ENCODE measurements at regions not wholly inside any gene's neighbourhood (a gene's known extent, or its start where the extent isn't known, plus 50 kb on each side); places are given as distances from the start of the nearest gene placed in this dataset.

GRCh38 chr15:62828364-62828763 is 214.2 kb upstream of the TPM1 start:
- 87 to 100% (median 95%) methylated on average over 1 of the region's 1 CpG for WGBS, 5 donors
- no peak for DNase-seq
- H3K27ac ChIP-seq = no peak overlapping the region
- intact Hi-C loops (cut with DNase I; ENCODE audit: low total_unique reads) = no loop called here
- H3K36me3 ChIP-seq = peaks cover 0 to under 1% (median 0%) of the 10 kb centered on the region in 6 donors
- no peaks in the 10 kb centered on the region for H3K9me3 ChIP-seq
- H3K27me3 ChIP-seq (replicated peaks in 1 of 7) = no peaks in the 10 kb centered on the region
- no peaks in the 10 kb centered on the region for H3K4me1 ChIP-seq
- TF ChIP-seq POLR2A (IDR thresholded peaks at IDR 0.05) (no peak), POLR2AphosphoS5 (IDR thresholded peaks at IDR 0.05) (no peak), CTCF (IDR thresholded peaks at IDR 0.05 in 8 of 11, conservative IDR thresholded peaks at IDR 0.05 in 3 of 11) (no peak)
- no peak overlapping the region for H3K4me3 ChIP-seq

GRCh38 chr15:62832231-62832630 is 210.3 kb upstream of the TPM1 start:
- Histone ChIP-seq H3K9me3 (no peaks in the 10 kb centered on the region), H3K27ac (no peak overlapping the region), H3K36me3 (peaks cover 0 to 25% (median 0%) of the 10 kb centered on the region in 6 donors), H3K4me3 (no peak overlapping the region), H3K27me3 (replicated peaks in 1 of 7) (no peaks in the 10 kb centered on the region), H3K4me1 (no peaks in the 10 kb centered on the region)
- intact Hi-C loops (cut with DNase I; ENCODE audit: low total_unique reads) = no loop called here
- whole genome bisulfite sequencing, 5 donors = 85 to 94% (median 94%) methylated on average over 2 of the region's 2 CpGs
- no peak for TF ChIP-seq CTCF (IDR thresholded peaks at IDR 0.05 in 8 of 11, conservative IDR thresholded peaks at IDR 0.05 in 3 of 11)
- no peak for DNase-seq

GRCh38 chr15:62833646-62834045 is 208.9 kb upstream of the TPM1 start:
- no peaks in the 10 kb centered on the region for H3K9me3 ChIP-seq
- H3K4me1 ChIP-seq = no peaks in the 10 kb centered on the region
- 91 to 96% (median 96%) methylated on average over 11 to 12 of the region's 12 CpGs for WGBS, 5 donors
- no peak overlapping the region for H3K4me3 ChIP-seq
- no peak for DNase-seq
- H3K27ac ChIP-seq = no peak overlapping the region
- H3K36me3 ChIP-seq = peaks cover 0 to 31% (median 0%) of the 10 kb centered on the region in 6 donors
- no peaks in the 10 kb centered on the region for H3K27me3 ChIP-seq (replicated peaks in 1 of 7)
- intact Hi-C loops (cut with DNase I; ENCODE audit: low total_unique reads) = no loop called here
- TF ChIP-seq POLR2A (IDR thresholded peaks at IDR 0.05) (no peak), CTCF (IDR thresholded peaks at IDR 0.05 in 8 of 11, conservative IDR thresholded peaks at IDR 0.05 in 3 of 11) (no peak), POLR2AphosphoS5 (IDR thresholded peaks at IDR 0.05) (no peak)

- Histone ChIP-seq H3K4me3 (no peak overlapping the region), H3K4me1 (no peaks in the 10 kb centered on the region), H3K9me3 (no peaks in the 10 kb centered on the region), H3K27ac (no peak overlapping the region), H3K36me3 (peaks cover 0 to 42% (median 0%) of the 10 kb centered on the region in 6 donors), H3K27me3 (replicated peaks in 1 of 7) (no peaks in the 10 kb centered on the region)
- DNase-seq = no peak
- 81 to 96% (median 82%) methylated on average over 7 of the region's 7 CpGs for WGBS, 5 donors
- TF ChIP-seq CTCF (IDR thresholded peaks at IDR 0.05 in 8 of 11, conservative IDR thresholded peaks at IDR 0.05 in 3 of 11) = no peak
- TF ChIP-seq POLR2AphosphoS5 (IDR thresholded peaks at IDR 0.05) = no peak
- no peak for TF ChIP-seq POLR2A (IDR thresholded peaks at IDR 0.05)
- intact Hi-C loops (cut with DNase I; ENCODE audit: low total_unique reads) = no loop called here
Measured at GRCh38 chr15:62834686-62835329, 207.7 kb upstream of the TPM1 start.
